COR-L47 (cell line): ENCODE measurements at regions not wholly inside any gene's neighbourhood (a gene's known extent, or its start where the extent isn't known, plus 50 kb on each side); places are given as distances from the start of the nearest gene placed in this dataset.
"Not testable (repeated sequence)": the region's sequence is repeated elsewhere in the genome, so short reads cannot be mapped to it uniquely, and the experiment has no call there.

Experiments
- DNase-seq: peaks from one replicate; lab custom pipeline; 2025; lab: John Stamatoyannopoulos, UW

DNA sequence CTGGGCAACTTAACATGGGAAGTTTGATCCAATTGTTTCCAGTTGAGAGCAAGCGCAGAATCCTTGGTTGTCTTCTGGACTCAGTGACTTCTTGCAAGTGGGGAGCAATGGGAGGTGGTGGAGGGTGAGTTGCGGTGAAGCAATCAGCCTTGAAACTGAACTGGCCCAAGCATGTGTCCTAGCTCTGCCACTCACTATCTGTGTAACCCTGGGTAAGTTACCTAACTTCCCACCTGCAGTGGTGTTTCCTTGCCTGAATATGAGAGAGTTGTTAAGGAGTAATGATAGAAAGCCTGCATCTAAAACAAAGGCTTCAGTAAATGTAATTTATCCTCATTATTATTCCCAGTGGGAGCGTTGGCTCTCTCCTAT, 132.5 kb upstream of the NFIA start:
- no peak for DNase-seq

DNA sequence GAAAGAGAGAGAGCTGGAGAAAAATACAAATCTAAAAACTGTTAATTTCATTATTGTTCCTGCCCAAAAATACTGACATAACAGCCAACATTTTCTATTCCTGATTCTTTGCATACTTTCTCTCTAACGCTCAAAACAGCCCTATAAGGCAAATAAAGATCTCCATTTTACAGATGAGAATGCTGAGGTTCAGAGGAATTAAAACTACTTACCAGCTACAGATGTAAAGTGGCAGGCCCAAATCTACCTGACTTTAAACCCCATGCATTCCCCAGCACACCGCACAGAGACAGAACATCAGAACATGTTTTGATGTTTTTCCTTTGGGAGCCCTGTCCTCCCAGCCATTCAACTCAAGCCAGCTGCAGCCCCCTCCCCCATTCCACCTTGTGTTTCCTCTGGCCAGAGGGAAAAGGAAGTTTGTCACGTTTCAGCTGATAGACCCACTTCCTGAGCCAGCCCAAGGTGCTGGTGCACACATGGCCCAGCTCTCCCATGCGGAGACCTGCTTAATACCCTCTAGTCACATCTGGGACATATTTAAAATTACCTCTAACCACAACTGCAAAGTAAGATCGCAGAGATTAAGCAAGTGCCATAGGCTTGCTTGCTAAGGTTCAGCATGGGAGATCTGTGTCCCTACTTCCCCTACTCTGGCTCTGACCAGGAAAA, 133.1 kb upstream of the NFIA start:
- DNase-seq = no peak

DNA sequence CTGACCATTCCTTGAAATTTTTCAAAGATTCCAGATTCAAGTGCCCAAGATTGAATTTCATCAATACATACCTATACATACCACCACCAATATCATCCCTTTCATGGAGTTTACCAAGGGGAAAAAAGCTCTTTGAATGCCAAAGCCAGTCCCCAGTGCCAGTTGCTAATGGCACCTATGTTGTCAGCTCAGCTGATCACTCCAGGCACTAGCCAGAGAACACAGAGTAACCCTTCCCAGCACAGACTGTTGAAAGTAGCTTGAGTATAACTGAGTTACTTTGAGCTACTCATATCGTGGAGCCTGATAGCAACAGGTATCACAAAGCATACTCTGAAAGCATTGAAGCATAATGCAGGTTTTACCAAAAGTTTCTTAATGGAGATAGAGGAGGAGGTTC, 133.9 kb upstream of the NFIA start:
- DNase-seq = no peak

DNA sequence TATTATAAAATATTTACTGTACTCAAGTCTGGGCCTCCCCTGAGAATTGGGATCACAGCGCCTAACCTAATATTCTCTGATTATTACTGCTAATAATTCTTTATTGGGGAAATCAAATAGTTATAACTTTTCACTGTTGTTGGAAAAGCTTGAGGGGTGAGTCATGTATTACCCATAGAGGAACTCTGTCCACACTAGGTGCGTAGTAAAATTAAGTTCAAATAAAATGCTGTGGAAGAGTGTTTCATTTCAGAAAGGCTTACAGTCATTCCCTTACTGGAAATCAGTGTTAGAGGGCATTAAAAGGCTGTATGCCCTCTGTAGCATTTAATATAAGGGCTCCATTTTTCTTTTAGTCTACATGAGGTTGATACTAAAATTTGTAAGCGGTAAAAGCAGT, 135.0 kb upstream of the NFIA start:
- no peak for DNase-seq

DNA sequence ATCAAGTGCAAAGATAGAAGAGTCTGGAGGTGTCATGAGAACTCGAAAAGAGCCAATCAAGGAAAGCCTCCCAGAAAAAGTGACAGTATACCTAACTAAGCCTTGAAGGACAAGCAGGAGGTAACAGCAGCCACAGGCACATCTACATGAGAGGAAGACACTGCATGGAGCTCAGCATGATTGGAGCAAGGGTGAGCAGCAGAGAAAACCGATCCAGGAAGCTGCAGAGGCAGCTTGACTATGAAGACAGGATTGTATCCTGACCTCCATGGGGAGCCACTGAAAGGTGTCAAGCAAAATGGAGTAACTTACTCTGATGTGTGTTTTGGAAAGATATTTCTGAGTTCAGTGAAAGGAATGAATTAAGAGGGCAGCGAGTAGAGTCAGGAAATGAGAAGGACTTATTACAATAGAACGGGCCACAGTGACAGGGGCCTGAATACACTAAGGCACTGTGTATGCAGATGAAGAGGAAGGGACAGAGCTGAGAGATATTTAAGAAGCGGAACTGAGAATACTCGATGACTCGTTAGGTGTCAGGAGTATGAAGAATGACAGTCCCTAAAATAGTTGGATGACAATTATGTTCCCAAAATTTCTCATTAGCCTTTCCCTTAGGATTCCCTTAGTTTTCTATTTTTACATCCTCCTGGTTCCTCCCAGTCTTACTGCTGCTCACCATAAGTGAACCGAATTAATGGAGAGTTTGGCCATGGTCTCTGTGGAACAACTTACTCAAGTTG, 139.3 kb upstream of the NFIA start:
- no peak for DNase-seq

DNA sequence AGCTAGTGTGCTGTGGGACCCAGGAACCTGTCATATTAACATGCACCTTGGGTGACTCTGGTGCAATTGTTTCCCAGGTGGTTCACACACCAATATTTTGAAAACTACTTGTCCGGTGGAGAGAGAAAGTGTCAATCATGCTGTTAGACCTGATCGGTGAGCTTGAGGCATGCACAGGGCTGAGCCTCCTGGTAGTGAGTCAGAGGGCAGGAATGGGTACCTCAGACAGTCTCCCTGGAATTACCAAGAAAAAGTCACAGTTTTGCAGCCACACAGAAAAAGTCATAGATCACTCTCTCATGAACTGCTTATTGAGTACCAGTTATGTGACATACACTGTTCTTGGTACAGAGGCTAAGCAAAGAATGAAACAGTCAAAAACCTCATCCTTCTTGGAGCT, 140.1 kb upstream of the NFIA start:
- no peak for DNase-seq

DNA sequence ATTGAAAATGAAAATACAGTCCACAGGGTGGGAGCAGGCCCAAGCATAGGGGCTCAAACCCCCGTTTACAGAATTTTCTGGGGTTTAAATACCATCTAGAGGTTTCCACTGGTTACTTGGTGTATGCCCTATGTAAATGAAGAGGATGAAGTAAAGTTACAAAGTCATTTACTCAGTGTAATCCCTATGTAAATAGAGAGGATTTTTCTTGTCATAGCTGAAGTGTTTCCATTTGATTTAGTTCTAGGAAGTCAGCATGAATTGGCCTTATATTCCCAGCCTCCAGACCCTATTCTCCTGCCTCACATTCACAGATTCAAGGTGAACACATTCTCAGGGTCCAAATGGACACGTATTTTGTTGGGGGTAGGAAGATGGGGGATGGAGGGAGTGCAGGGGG, 141.7 kb upstream of the NFIA start:
- DNase-seq = not testable (repeated sequence)

DNA sequence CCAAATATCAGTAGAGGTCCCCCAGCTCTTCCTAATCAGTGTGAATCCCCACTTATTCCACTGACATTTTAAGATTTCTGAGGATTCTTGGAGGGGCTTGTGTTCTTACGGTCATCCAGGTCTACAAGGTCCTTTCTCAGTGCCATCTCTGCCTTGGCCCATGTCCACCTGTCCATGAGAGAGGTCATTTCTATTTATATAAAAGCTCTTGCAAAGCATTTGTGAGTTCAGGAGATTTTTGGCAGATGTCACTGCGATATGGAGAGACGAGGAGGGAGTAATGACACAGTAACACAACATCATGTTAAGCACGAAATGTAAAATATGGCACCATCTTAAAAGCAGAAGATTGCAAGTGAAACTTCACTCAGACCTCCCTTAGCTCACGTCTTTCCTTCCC, 144.6 kb upstream of the NFIA start:
- DNase-seq = no peak

DNA sequence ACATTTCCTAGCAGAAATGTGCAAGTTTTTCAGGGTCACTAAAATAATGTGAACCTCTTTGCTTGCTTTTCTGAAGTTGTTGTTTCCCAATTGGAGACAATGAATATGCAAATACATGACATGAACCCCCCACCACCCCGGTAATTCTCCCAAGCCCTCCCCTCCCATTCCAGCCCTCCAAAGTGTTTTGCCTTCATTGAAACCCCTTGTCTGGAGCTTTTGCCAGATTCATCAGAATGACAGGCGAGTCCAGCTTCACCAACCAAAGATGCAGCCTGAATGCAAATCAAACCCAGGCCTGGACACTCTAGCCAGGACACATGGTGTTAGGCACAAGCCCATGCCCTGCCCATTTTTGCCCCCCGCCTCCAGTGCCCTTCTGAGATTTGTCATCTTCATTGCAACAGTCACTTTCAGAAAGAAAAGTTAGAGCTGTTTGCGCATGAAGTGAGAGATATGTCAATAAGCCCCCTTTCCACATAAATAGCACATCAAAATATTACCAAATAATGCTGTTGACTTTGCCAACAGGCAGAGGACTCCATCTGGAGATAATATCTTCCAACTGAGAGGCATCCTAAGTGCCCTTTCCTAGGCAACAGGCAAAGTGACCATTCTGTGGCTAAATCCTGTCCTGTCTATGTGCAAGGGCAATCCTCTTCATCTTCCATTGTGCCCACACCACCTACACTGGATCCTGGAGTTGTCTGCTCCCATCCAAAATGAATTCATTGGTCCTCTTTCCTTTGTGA, 145.6 kb upstream of the NFIA start:
- DNase-seq = no peak

DNA sequence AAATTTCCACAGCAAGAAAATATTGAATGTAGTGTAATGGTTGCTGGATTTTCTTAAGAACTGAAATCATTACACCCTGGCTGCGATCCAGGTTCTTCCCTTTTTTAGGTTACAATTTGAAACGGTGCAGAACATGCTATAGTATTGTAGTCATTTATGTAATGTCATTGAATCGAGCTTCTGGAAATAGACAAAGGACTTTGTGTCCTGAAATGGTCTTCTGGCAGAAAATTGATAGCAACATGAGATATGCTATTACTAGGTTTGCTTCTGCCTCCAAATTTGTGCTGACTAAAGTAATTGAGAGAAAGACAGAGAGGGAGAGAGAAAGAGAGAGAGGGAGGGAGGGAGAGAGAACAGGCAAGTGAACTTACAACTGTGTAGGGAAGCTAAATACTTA, 146.2 kb upstream of the NFIA start:
- DNase-seq = no peak

DNA sequence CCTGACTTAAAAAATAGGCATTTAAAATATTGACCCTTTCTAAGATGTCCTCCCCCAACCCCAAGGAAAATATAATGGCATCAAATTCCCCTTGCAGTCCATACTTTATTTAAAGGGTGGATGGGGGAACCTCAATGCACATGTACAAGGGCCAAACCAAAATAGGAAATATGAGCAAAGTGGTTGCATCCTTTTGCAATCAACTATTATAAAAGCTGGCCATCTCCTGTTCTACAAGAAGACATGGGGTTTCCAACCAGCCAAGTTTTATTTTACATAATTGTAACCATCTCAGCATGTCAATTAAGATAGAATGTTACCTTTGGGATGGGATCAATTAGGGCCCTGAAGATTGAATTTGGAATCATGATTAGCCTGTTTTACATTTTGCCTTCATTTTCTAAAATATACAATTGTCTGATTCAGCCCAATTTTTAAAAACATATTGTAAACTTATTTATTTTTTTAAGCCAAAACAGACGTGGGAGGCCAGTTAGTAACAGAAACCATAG, 146.7 kb upstream of the NFIA start:
- no peak for DNase-seq

DNA sequence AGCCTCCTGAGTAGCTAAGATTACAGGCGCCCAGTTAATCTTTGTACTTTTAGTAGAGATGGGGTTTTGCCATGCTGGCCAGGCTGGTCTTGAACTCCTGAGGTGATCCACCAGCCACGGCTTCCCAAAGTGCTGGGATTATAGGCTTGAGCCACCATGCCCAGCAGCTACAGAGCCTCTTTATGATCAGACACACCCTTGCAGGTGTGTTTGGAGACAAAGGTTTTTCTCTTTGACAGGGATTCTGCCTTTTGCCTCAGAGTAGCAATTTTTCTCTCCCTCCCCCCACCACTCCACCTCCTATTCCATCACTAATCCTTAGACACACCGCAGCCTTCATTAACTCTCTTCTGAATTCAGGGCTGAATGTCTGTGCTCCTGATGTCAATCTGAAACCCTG, 152.2 kb upstream of the NFIA start:
- DNase-seq = no peak

DNA sequence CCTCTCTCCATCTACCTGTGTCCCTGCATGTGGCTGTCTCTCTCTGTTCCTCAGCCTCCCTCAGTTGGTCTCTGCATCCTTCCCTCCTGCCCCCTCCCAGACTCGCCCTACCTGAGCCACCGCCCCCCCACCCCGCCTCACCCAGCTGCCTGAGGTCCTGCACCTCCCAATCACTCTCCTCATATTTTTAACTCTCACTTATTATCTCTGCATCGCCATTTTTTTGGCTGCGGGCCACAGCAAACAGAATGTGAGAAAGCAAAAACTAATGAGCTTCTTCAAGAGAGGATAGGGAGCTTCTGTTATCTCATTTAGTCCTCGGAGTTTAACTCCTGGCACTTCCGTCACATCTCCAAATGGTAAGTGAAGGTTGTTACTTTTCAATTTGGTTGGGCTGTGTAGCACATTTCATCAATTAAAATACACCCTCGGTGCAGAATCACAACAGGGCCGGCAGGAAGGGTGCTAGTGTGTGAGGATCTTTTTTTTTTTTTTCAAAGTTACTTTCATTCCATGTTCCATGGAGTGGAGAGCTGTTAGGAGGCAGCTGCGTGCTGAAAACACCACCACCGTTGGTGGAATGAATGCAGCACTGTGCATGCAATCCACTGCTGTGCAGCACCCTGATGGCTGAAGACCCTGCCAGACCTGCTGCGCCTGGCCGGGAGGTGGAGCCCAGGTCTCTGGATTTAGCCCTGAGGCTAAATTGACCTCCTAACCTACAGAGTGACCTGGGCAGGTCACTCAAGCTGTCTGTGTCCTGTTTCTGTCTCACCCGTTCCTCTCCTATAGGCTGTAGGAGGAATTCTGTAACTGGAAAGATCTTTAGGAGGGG, 157.2 kb upstream of the NFIA start:
- peak; percentile 67 for DNase-seq

DNA sequence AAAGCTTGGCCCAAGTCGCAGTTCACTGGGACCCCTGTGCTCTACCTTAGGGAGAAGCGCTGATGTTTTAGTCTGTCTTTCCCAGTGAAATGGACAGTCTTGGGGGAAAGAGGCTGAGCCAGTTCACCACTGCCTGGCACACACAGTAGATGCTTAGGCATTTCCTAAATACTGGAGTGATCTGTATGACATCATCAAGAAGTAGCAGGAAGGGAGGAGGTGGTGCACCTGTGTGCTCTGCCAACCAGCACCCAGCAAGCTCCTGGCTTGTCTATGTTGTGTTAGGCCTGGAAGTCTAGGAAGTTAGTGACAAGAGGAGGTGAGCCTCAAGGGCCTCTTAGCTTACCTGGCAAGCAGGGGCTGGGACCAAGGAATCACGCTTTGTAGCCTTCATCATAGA, 158.2 kb upstream of the NFIA start:
- no peak for DNase-seq

DNA sequence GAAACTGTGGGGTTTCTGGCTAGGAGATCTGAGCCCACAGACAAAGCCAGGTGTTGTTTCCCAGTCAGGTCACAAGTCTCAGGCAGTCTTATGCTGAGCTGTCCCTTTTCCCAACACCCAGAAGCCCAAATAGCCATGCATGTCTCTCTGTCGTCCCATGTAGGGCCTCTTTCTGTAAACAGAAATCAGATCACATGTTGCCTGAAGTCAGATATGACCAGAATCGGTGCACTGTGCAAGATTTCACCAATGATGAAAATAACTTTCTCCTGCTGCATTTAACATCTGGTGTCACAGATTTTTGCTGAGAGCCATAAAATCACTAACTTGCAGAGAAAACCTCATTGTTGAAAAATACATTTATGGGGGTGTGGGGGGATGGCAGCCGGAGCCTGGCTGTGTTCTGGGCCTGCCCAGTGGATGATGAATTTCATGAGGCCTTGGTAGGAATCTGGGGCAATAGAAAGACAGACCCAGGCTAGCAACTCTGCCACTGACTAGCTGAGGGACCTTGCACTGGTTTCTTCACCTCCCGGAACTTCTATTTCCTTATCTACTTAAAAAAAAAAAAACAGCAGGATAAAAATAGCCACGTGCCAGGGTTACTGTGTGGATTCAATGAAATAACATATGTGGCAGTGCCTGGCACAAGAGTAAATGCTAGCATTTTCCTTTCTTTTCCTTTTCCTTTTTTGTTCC, 158.8 kb upstream of the NFIA start:
- no peak for DNase-seq

DNA sequence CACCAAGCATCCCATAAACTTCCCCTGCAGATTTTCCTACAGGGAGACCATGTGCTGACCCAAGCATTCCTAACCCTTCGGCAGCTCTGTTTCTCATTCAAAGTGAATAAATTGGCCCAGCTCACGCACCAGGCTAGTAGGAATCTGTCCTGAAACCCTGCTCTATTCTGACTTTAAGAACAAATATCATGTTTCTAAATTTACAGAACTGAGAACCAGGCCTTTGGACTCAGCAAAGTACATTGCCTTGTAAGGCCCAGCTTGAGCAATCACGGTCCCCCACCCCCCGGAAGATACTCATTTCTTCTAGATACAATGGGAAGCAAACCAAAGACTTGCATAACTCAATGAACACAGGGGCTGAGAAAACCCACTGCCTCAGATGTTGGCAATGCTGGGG, 160.1 kb upstream of the NFIA start:
- DNase-seq = no peak

DNA sequence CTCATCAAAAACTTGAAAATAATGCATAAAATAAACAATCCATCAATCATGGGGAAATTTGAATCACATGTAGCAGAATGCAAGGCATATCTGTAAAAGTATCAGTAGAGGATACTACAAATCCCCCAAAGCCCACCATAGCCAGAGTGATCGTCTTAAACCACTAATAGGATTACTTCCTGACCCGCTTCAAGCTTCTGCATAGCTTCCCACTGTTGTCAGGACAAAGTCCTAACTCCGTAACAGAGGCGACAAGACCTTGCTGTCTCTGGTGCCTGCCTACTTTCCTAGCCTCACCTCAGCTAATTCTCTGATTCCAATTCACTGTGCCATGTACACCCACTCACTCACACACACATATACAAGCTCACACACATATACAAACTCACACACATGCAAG, 161.2 kb upstream of the NFIA start:
- DNase-seq = no peak

DNA sequence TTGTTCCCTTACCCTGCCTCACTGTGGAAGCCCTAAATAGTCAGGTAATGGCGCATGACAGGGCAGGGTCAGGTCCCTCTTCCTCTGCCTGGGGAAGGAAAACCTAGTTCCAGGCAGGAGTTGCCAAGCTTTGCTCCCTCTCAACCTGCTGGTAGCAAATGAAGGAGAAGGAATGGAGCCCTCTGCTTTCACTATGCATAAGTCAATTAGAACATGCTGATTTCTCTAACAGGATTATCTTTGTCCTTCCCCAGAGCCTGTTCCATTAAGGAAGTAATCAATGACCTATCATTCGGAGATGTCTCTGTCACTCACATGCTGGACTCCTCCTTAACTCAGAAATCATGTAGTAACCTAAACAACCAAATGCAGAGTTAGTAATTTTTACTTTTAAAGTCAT, 161.8 kb upstream of the NFIA start:
- no peak for DNase-seq

DNA sequence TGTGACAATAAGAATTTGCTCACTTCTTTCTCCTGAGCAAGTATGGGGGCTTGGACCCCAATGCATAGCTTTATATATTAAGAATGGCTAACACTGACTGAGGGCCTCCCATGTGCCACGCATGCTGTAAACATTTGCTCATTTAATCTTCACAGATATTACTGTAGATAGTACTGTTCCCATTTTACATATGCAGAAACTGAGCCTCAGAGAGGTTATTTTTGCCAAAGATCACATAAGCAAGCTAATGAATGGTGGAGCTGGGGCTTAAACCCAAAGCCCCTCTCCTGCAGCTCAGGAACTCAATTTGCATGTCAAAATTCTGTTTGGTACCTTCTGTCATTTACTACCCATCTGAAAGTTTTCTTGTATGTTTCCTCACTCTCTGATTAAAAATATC, 163.5 kb upstream of the NFIA start:
- DNase-seq = no peak

DNA sequence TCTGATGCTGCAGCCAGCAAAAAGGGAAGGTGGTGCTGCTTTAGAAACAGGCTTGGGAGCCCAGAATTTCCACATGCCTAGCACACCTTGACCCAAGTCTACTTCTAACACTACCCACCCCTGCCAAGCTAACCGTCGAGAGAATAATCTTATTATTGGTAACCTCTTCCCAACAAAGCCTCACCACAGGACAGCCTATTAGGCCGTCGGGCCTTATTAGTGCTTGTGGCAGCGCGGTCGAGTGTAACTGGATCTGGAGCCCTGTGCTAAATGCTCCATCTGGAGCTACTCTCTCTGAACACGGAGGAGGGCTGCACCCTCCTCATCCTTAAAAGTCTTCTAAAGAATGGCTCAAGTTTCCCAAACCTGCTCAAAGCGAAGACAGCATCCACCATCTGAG, 165.5 kb upstream of the NFIA start:
- DNase-seq = no peak

DNA sequence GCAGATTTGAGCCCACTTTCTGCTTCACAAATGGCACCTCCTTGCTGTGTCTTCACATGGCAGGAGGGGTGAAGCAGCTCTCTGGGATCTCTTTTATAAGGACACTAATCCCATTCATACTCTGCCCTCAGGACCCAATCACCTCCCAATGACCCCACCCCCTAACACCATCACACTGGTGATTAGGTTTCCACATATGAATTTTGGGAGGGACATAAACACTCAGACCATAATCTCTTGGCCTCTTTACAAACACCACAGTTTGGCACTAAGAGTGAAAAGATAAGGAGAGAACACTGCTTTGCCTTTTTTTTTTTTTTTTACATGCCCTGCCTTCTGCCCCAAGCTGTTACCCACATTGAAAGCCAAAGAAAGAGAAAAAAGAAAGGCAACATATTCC, 166.2 kb upstream of the NFIA start:
- no peak for DNase-seq

DNA sequence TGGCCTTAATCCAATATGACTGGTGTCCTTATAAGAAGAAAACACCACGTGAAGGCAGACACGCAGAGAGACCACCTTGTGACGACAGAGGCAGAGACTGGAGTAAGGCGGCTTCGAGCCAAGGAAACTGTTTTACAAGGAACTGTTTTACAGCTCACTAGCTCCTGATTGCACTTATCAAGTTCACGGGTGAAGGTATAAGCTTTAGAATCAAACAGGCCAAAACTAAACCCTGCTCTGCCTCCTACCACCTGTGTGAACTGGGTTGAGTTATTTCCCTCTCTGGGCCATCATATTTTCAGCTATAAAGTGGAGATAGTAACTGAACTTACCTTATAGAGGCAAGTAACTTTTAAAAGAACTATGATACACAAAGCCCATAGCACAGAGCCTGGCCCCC, 166.9 kb upstream of the NFIA start:
- DNase-seq = no peak
